HepG2 (cell line): ENCODE measurements at regions not wholly inside any gene's neighbourhood (a gene's known extent, or its start where the extent isn't known, plus 50 kb on each side); places are given as distances from the start of the nearest gene placed in this dataset.
A peak's percentile ranks its signal among the peaks of the same experiment; 100 is the strongest.

Source experiments
- ADNP ChIP-seq: sonication (generic); formaldehyde crosslinking; IDR thresholded peaks from 2 replicates; pipeline ENCODE4 v1.4.0; 2020; ENCODE audit warnings: missing genetic modification reagents
- AKNA ChIP-seq: sonication (generic); formaldehyde crosslinking; IDR thresholded peaks from 2 replicates; pipeline ENCODE4 v1.4.0; 2020; ENCODE audit warnings: missing genetic modification reagents, borderline replicate concordance
- CBFB ChIP-seq: sonication (generic); formaldehyde crosslinking; IDR thresholded peaks from 2 replicates; pipeline ENCODE4 v1.4.0; 2020; ENCODE audit warnings: missing genetic modification reagents
- CHCHD3 ChIP-seq: sonication (generic); formaldehyde crosslinking; IDR thresholded peaks from 2 replicates; pipeline ENCODE4 v1.8.0; 2022; ENCODE audit warnings: mild to moderate bottlenecking, missing genetic modification reagents, moderate library complexity
- FOXC1 ChIP-seq: sonication (generic); formaldehyde crosslinking; IDR thresholded peaks from 2 replicates; pipeline ENCODE4 v1.8.0; 2022; ENCODE audit warnings: mild to moderate bottlenecking, missing genetic modification reagents, borderline replicate concordance
- FOXK1 ChIP-seq: sonication (generic); formaldehyde crosslinking; IDR thresholded peaks from 2 replicates; pipeline ENCODE4 v1.4.0; 2020; ENCODE audit warnings: low read depth, missing genetic modification reagents, borderline replicate concordance
- MED8 ChIP-seq: sonication (generic); formaldehyde crosslinking; IDR thresholded peaks from 2 replicates; pipeline ENCODE4 v1.8.1; 2023; ENCODE audit warnings: mild to moderate bottlenecking, missing genetic modification reagents; ENCODE audit not compliant: insufficient replicate concordance
- NAIF1 ChIP-seq: sonication (generic); formaldehyde crosslinking; IDR thresholded peaks from 2 replicates; pipeline ENCODE4 v1.5.0; 2020; ENCODE audit warnings: mild to moderate bottlenecking, missing genetic modification reagents, borderline replicate concordance
- NCOA1 ChIP-seq: sonication (generic); formaldehyde crosslinking; IDR thresholded peaks from 2 replicates; pipeline ENCODE4 v1.9.0; 2021; ENCODE audit warnings: missing genetic modification reagents
- NCOA2 ChIP-seq: sonication (generic); formaldehyde crosslinking; IDR thresholded peaks from 2 replicates; pipeline ENCODE4 v1.8.0; 2022; ENCODE audit warnings: inconsistent platforms
- NFKBIZ ChIP-seq: IDR thresholded peaks from 2 replicates; pipeline ENCODE4 v1.6.1; 2018; ENCODE audit warnings: missing genetic modification reagents, missing compliant biosample characterization
- ONECUT2 ChIP-seq: sonication (generic); formaldehyde crosslinking; IDR thresholded peaks from 2 replicates; pipeline ENCODE4 v1.4.0; 2020; ENCODE audit warnings: missing genetic modification reagents
- PCBP1 ChIP-seq: fragments of 200-400 bp; formaldehyde crosslinking; IDR thresholded peaks from 2 replicates; pipeline ENCODE4 v1.6.1; 2017; ENCODE audit warnings: mild to moderate bottlenecking, low read depth, low read length, borderline replicate concordance
- RFX5 ChIP-seq: IDR thresholded peaks from 2 replicates; pipeline ENCODE4 v1.6.1; 2011; ENCODE audit warnings: low read depth, low read length, improper control_type of control experiment
- SALL1 ChIP-seq: sonication (generic); formaldehyde crosslinking; IDR thresholded peaks from 2 replicates; pipeline ENCODE4 v1.8.0; 2022; ENCODE audit warnings: mild to moderate bottlenecking, missing genetic modification reagents
- SOX13 ChIP-seq, 3 experiments: fragments of 450-650 bp in 1 of 3; sonication (generic) in 1 of 3; formaldehyde crosslinking in 1 of 3; IDR thresholded peaks in 2 of 3; conservative IDR thresholded peaks in 1 of 3; 2 replicates each; pipeline versions ENCODE4 v1.5.0 to v1.6.1; 2016 to 2020; ENCODE audit warnings: antibody characterized with exemption in 1 of 3, mild to moderate bottlenecking in 1 of 3, missing compliant biosample characterization in 1 of 3, missing genetic modification reagents in 1 of 3, moderate library complexity in 1 of 3
- TOPORS ChIP-seq: sonication (generic); formaldehyde crosslinking; IDR thresholded peaks from 2 replicates; pipeline ENCODE4 v1.8.0; 2023; ENCODE audit warnings: mild to moderate bottlenecking, missing genetic modification reagents
- ZEB1 ChIP-seq: IDR thresholded peaks from 2 replicates; pipeline ENCODE4 v1.6.1; 2012; ENCODE audit warnings: mild to moderate bottlenecking, low read depth, inconsistent platforms; ENCODE audit not compliant: insufficient replicate concordance
- ZNF12 ChIP-seq: sonication (generic); formaldehyde crosslinking; IDR thresholded peaks from 2 replicates; pipeline ENCODE4 v1.5.0; 2020; ENCODE audit warnings: missing genetic modification reagents
- ZNF576 ChIP-seq: sonication (generic); formaldehyde crosslinking; IDR thresholded peaks from 2 replicates; pipeline ENCODE4 v1.4.0; 2020; ENCODE audit warnings: mild to moderate bottlenecking, missing genetic modification reagents

GRCh38 chr6:41449399-41450245, 96.6 kb upstream of the FOXP4 start (continued):
- TF ChIP-seq NAIF1 (no peak), SOX13 (IDR thresholded peaks at IDR 0.05) (no peak), SOX13 (CRISPR knock-in tag; conservative IDR thresholded peaks at IDR 0.05 in 1 of 2, IDR thresholded peaks at IDR 0.05 in 1 of 2) (peak in 1 of 2 experiments; percentile 41; a peak in 1 of 4 replicates), RFX5 (no peak), AKNA (CRISPR knock-in tag) (no peak), NFKBIZ (CRISPR knock-in tag) (no peak), CHCHD3 (no peak), TOPORS (CRISPR knock-in tag) (no peak), FOXK1 (CRISPR knock-in tag) (peak; percentile 80; the same call in 1 of the 2 replicates), SALL1 (CRISPR knock-in tag) (peak; percentile 86), ZEB1 (no peak), ZNF12 (CRISPR knock-in tag) (no peak), NCOA2 (CRISPR knock-in tag) (peak; percentile 51), FOXC1 (no peak), MED8 (no peak), PCBP1 (no peak), NCOA1 (CRISPR knock-in tag) (no peak), CBFB (CRISPR knock-in tag) (0 out of 2 replicates have a peak, but pooled peaks have one; percentile 67), ZNF576 (CRISPR knock-in tag) (no peak), ONECUT2 (CRISPR knock-in tag) (no peak), ADNP (CRISPR knock-in tag) (no peak)
